Endothelial cell of umbilical vein (primary cell): ENCODE measurements at regions not wholly inside any gene's neighbourhood (a gene's known extent, or its start where the extent isn't known, plus 50 kb on each side); places are given as distances from the start of the nearest gene placed in this dataset.

Experiments used
- BruUV-seq: library from RNA; stranded (reverse); fragments of 400-500 nt; replicated peaks from 2 replicates; lab custom pipeline; 2021; lab: Mats Ljungman, UMichigan
- CTCF ChIA-PET: fragments of 300-600, 350-600 bp; sonication (Branson Sonifier 250); formaldehyde crosslinking; loops from one replicate; lab custom pipeline; 2021; ENCODE audit warnings: antibody characterized with exemption, inconsistent platforms; lab: Charles Lee
- POLR2A ChIA-PET: fragments of 300-600, 350-600 bp; sonication (Branson Sonifier 250); formaldehyde crosslinking; loops from one replicate; lab custom pipeline; 2021; ENCODE audit warnings: antibody characterized with exemption, inconsistent platforms; lab: Charles Lee
- DNase-seq: peaks from one replicate; pipeline ENCODE4 v3.0.0-alpha.2; 2011; ENCODE audit warnings: low read depth, low spot score
- FAIRE-seq: peaks from 2 replicates; lab custom pipeline; 2011; peaks lifted over from hg19 to GRCh38; lab: Jason Lieb, UNC
- H2AFZ ChIP-seq: 2 replicates; pipeline ENCODE4 v1.6.0; 2012; ENCODE audit warnings: low read depth, low read length, control low read depth, inconsistent platforms
- H3K27ac ChIP-seq: 2 replicates; pipeline ENCODE4 v1.5.1; 2011; ENCODE audit warnings: low read depth, mild to moderate bottlenecking, control low read depth, low read length, moderate library complexity; ENCODE audit not compliant: insufficient read depth
- H3K27me3 ChIP-seq, 2 experiments: 2 replicates each; pipeline versions ENCODE4 v1.6.0 to v1.6.1; 2011; ENCODE audit warnings: low read length in 2 of 2, mixed read lengths in 1 of 2; ENCODE audit not compliant: control insufficient read depth in 2 of 2, insufficient read depth in 2 of 2
- H3K36me3 ChIP-seq, 2 experiments: 2 replicates in 1 of 2; 3 replicates in 1 of 2; pipeline ENCODE4 v1.5.1; 2011; ENCODE audit warnings: low read length in 2 of 2, mild to moderate bottlenecking in 1 of 2, moderate library complexity in 1 of 2; ENCODE audit not compliant: control insufficient read depth in 2 of 2, insufficient read depth in 2 of 2; ENCODE audit errors: extremely low read depth in 1 of 2
- H3K4me1 ChIP-seq: 3 replicates; pipeline ENCODE4 v1.5.1; 2011; ENCODE audit warnings: mild to moderate bottlenecking, low read length; ENCODE audit not compliant: control insufficient read depth, insufficient read depth; ENCODE audit errors: extremely low read depth
- H3K4me2 ChIP-seq: 2 replicates; pipeline ENCODE4 v1.6.1; 2011; ENCODE audit warnings: low read length, control low read depth, mixed read lengths; ENCODE audit not compliant: insufficient read depth
- H3K4me3 ChIP-seq, 3 experiments: fragments of 200-600 bp in 1 of 3; sonication (generic), shearing (Covaris generic) in 1 of 3; replicated peaks in 1 of 3; 2 replicates each; pipeline ENCODE4 v1.5.1; 2011 to 2016; ENCODE audit warnings: control low read depth in 3 of 3, low read length in 3 of 3, mild to moderate bottlenecking in 2 of 3, inconsistent platforms in 1 of 3, low read depth in 1 of 3, moderate library complexity in 1 of 3; ENCODE audit not compliant: insufficient read depth in 1 of 3
- H3K79me2 ChIP-seq: 2 replicates; pipeline ENCODE4 v1.6.0; 2012; ENCODE audit warnings: low read length, inconsistent platforms; ENCODE audit not compliant: control insufficient read depth, insufficient read depth
- H3K9ac ChIP-seq: replicated peaks from 2 replicates; pipeline ENCODE3; 2011; ENCODE audit warnings: low read length, control low read depth; ENCODE audit not compliant: insufficient read depth; ENCODE audit errors: extremely low read depth
- H3K9me1 ChIP-seq: replicated peaks from 3 replicates; pipeline ENCODE4 v1.6.0; 2011; ENCODE audit warnings: mild to moderate bottlenecking, low read length; ENCODE audit not compliant: control insufficient read depth, insufficient read depth; ENCODE audit errors: extremely low read depth
- H3K9me3 ChIP-seq: replicated peaks from 2 replicates; pipeline ENCODE4 v1.5.1; 2012; ENCODE audit warnings: low read length, inconsistent platforms; ENCODE audit not compliant: control insufficient read depth, insufficient read depth
- H4K20me1 ChIP-seq: replicated peaks from 2 replicates; pipeline ENCODE3; 2011; ENCODE audit warnings: mild to moderate bottlenecking, low read length; ENCODE audit not compliant: control insufficient read depth, insufficient read depth; ENCODE audit errors: extremely low read depth
- CTCF ChIP-seq, 2 donors: IDR thresholded peaks; 1 replicate in 1 of 2; 2 replicates in 1 of 2; pipeline ENCODE4 v1.5.1; 2011; ENCODE audit warnings: low read length in 2 of 2, mild to moderate bottlenecking in 2 of 2, moderate library complexity in 2 of 2, control low read depth in 1 of 2, inconsistent platforms in 1 of 2, low read depth in 1 of 2; ENCODE audit not compliant: insufficient read depth in 1 of 2; ENCODE audit errors: extremely low read depth in 1 of 2
- EZH2 ChIP-seq: IDR thresholded peaks from 2 replicates; pipeline ENCODE4 v1.6.1; 2012; ENCODE audit warnings: borderline replicate concordance, low read depth, mild to moderate bottlenecking, moderate library complexity, low read length, inconsistent platforms; ENCODE audit not compliant: severe bottlenecking
- FOS ChIP-seq: IDR thresholded peaks from 2 replicates; pipeline ENCODE4 v1.6.1; 2011; ENCODE audit warnings: mild to moderate bottlenecking, low read length, moderate library complexity, borderline replicate concordance; ENCODE audit not compliant: insufficient read depth
- GATA2 ChIP-seq: IDR thresholded peaks from 2 replicates; pipeline ENCODE4 v1.7.0; 2011; ENCODE audit warnings: low read depth, mild to moderate bottlenecking, moderate library complexity, mixed read lengths, low read length; ENCODE audit not compliant: insufficient read length, insufficient read depth
- JUN ChIP-seq: IDR thresholded peaks from 2 replicates; pipeline ENCODE4 v1.6.1; 2011; ENCODE audit warnings: borderline replicate concordance, low read depth; ENCODE audit not compliant: insufficient read length, insufficient read depth
- MAX ChIP-seq: IDR thresholded peaks from 2 replicates; pipeline ENCODE4 v1.6.1; 2011; ENCODE audit not compliant: insufficient read depth, insufficient read length
- MYC ChIP-seq: IDR thresholded peaks from one replicate; pipeline ENCODE4 v1.6.1; 2011; ENCODE audit warnings: mild to moderate bottlenecking, low read depth, low read length
- POLR2A ChIP-seq: IDR thresholded peaks from 2 replicates; pipeline ENCODE4 v1.6.1; 2012; ENCODE audit warnings: low read depth, mild to moderate bottlenecking, control low read depth, low read length
- POLR2AphosphoS5 ChIP-seq: IDR thresholded peaks from 2 replicates; pipeline ENCODE4 v1.6.1; 2012; ENCODE audit warnings: low read depth, mild to moderate bottlenecking, control low read depth, low read length, moderate library complexity; ENCODE audit not compliant: insufficient read depth
- dilution Hi-C: fragments of 300-500 bp; cut with MboI; formaldehyde crosslinking; loops from one replicate; pipeline ENCODE4 v1.15.0; 2019; ENCODE audit warnings: low sequenced_read_pairs; ENCODE audit not compliant: extremely low pct_ligation_motif_present
- intact Hi-C: fragments of 100-400 bp; cut with micrococcal nuclease; formaldehyde crosslinking; loops from one replicate; pipeline ENCODE4 v1.10.0; 2022

- FAIRE-seq (no peak), DNase-seq (no peak)
- H2AFZ ChIP-seq, result no peak overlapping the region
- ChIA-PET CTCF (no interaction called here), POLR2A (no interaction called here)
- TF ChIP-seq POLR2AphosphoS5, result no peak
- TF ChIP-seq POLR2A, result no peak
- no peak for TF ChIP-seq FOS
- TF ChIP-seq JUN, result no peak
- TF ChIP-seq EZH2, result no peak
- TF ChIP-seq MAX, result no peak
- TF ChIP-seq CTCF (IDR thresholded peaks at IDR 0.05; ENCODE audit: extremely low read depth in 1 of 2, insufficient read depth in 1 of 2, low read depth in 1 of 2, low read length in 2 of 2), result no peak
- TF ChIP-seq MYC, result no peak
- no peak for TF ChIP-seq GATA2
- H3K9me1 ChIP-seq, result no peaks in the 10 kb centered on the region
- H4K20me1 ChIP-seq, result no peaks in the 10 kb centered on the region
- no peak overlapping the region for H3K9ac ChIP-seq
- H3K4me2 ChIP-seq, result no peak overlapping the region
- no peaks in the 10 kb centered on the region for H3K79me2 ChIP-seq
- intact Hi-C loops (no loop called here), dilution Hi-C loops (no loop called here)
- H3K27ac ChIP-seq, result no peak overlapping the region
- no peaks in the 10 kb centered on the region for H3K36me3 ChIP-seq
- no peaks in the 10 kb centered on the region for H3K9me3 ChIP-seq
- H3K27me3 ChIP-seq, result no peaks in the 10 kb centered on the region
- no peak overlapping the region for H3K4me3 ChIP-seq
- H3K4me1 ChIP-seq, result no peaks in the 10 kb centered on the region
- no TSS peak for BruUV-seq
Observed at GRCh38 chr7:118711688-118712087, 487.2 kb downstream of the ANKRD7 start.
